Hepatocyte (in vitro differentiated cells): ENCODE measurements at regions not wholly inside any gene's neighbourhood (a gene's known extent, or its start where the extent isn't known, plus 50 kb on each side); places are given as distances from the start of the nearest gene placed in this dataset.

Source experiments
- CTCF ChIP-seq: fragments of 200-600 bp; sonication (generic); IDR thresholded peaks from 2 replicates; pipeline ENCODE4 v1.5.1; 2016; ENCODE audit warnings: antibody characterized with exemption, mild to moderate bottlenecking; ENCODE audit not compliant: poor library complexity
- EZH2 ChIP-seq: fragments of 200-600 bp; sonication (generic); IDR thresholded peaks from 2 replicates; pipeline ENCODE4 v1.6.1; 2016; ENCODE audit warnings: antibody characterized with exemption, mild to moderate bottlenecking, borderline replicate concordance
- EZH2phosphoT487 ChIP-seq: fragments of 200-600 bp; sonication (generic); IDR thresholded peaks from one replicate; pipeline ENCODE4 v1.6.1; 2018; ENCODE audit warnings: antibody characterized with exemption, mild to moderate bottlenecking, low read depth, moderate library complexity; ENCODE audit not compliant: unreplicated experiment, severe bottlenecking

- TF ChIP-seq EZH2phosphoT487 (no peak), CTCF (no peak), EZH2 (no peak)
Measured at GRCh38 chr6:154891901-154892300, 103.2 kb upstream of the TIAM2 start.
